ENCODE measurements at regions not wholly inside any gene's neighbourhood (a gene's known extent, or its start where the extent isn't known, plus 50 kb on each side); places are given as distances from the start of the nearest gene placed in this dataset.

DNA sequence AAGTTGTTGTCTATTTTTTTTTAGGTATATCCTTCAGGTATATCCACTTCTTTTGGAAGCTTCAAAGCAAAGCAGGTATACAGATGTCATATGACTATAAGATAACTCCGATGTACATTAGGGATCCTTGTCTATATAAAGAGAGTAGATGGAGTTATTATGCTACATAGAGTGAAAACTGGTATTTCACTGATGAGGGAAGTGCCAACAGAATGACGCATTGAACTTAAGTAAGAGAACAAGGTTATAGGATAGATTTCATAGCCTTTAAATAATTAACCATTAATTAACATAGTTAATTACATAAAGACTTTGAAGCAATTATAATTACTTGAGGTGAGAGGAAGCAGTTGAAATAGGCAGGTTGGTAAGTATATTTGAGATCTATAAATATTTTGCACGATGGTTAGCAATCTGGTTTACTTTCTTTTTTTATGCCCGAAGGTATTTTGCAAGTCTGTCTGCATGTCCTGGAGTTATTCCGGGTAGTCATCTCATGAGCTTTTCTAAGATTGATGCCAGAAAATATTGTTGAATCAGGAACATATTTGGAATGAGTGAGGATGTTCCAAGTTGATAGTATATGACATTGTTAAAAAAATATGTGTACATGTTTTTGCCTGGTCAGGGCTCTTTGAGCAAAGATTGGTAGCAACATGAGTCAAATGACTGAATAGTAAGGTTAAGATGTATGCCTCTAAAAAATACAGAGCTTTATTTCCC is 299.5 kb upstream of the KCNMB2 start:
- no peak overlapping the region for H3K4me3 ChIP-seq (ENCODE audit: low read depth, low read length)
- TF ChIP-seq, protein P1, sequence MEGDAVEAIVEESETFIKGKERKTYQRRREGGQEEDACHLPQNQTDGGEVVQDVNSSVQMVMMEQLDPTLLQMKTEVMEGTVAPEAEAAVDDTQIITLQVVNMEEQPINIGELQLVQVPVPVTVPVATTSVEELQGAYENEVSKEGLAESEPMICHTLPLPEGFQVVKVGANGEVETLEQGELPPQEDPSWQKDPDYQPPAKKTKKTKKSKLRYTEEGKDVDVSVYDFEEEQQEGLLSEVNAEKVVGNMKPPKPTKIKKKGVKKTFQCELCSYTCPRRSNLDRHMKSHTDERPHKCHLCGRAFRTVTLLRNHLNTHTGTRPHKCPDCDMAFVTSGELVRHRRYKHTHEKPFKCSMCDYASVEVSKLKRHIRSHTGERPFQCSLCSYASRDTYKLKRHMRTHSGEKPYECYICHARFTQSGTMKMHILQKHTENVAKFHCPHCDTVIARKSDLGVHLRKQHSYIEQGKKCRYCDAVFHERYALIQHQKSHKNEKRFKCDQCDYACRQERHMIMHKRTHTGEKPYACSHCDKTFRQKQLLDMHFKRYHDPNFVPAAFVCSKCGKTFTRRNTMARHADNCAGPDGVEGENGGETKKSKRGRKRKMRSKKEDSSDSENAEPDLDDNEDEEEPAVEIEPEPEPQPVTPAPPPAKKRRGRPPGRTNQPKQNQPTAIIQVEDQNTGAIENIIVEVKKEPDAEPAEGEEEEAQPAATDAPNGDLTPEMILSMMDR (IDR thresholded peaks at IDR 0.05; ENCODE audit: low read depth, low read length, missing control alignments) = no peak
- DNase-seq (ENCODE audit: low read depth) = no peak

DNA sequence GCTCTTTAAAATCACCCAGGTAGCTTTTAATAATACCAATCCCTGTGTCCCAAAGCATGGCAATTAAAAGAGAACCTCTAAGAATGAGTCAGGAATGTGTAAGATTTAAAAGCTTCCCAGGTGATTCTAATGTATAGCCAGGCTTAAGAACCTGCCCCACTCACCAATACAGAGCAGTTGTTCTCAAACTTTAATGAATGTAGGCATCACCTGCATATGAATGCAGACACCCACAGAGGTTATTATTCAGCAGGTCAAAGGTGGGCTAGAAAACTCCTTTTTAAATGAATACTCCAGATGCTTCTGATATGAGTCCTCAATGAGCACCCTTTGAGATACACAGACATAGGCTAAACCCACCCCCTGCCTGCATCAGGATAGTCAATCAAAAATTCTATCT is 298.1 kb upstream of the KCNMB2 start:
- DNase-seq (ENCODE audit: low read depth) = no peak
- H3K4me3 ChIP-seq (ENCODE audit: low read depth, low read length) = no peak overlapping the region
- TF ChIP-seq, protein P1 (IDR thresholded peaks at IDR 0.05; ENCODE audit: low read depth, low read length, missing control alignments) = no peak

GRCh38 chr3:178244733-178245709 is 291.2 kb upstream of the KCNMB2 start:
- TF ChIP-seq, protein P1 (IDR thresholded peaks at IDR 0.05; ENCODE audit: low read depth, low read length, missing control alignments) = no peak
- DNase-seq (ENCODE audit: low read depth) = no peak
- H3K4me3 ChIP-seq (ENCODE audit: low read depth, low read length) = no peak overlapping the region

- TF ChIP-seq, protein P1 (IDR thresholded peaks at IDR 0.05; ENCODE audit: low read depth, low read length, missing control alignments) = no peak
- H3K4me3 ChIP-seq (ENCODE audit: low read depth, low read length) = no peak overlapping the region
Measured at GRCh38 chr3:178246004-178246403, 290.2 kb upstream of the KCNMB2 start.

GRCh38 chr3:178255315-178255714 is 280.9 kb upstream of the KCNMB2 start:
- H3K4me3 ChIP-seq (ENCODE audit: low read depth, low read length) = no peak overlapping the region
- DNase-seq (ENCODE audit: low read depth) = no peak
- TF ChIP-seq, protein P1 (IDR thresholded peaks at IDR 0.05; ENCODE audit: low read depth, low read length, missing control alignments) = no peak

More at GRCh38 chr3:178246004-178246403, 290.2 kb upstream of the KCNMB2 start:
- DNase-seq (ENCODE audit: low read depth) = no peak

GRCh38 chr3:178257491-178257890 is 278.7 kb upstream of the KCNMB2 start:
- DNase-seq (ENCODE audit: low read depth) = no peak
- TF ChIP-seq, protein P1 (IDR thresholded peaks at IDR 0.05; ENCODE audit: low read depth, low read length, missing control alignments) = no peak
- H3K4me3 ChIP-seq (ENCODE audit: low read depth, low read length) = no peak overlapping the region

Measured in GM12864 (cell line).